Colonic mucosa (tissue), 4 donors: ENCODE measurements at regions not wholly inside any gene's neighbourhood (a gene's known extent, or its start where the extent isn't known, plus 50 kb on each side); places are given as distances from the start of the nearest gene placed in this dataset.

Experiments
- DNase-seq: peaks from one replicate; pipeline ENCODE4 v3.0.0-alpha.2; 2020
- H3K27ac ChIP-seq: fragments of 200-600 bp; one replicate; pipeline ENCODE4 v1.8.0; 2021
- H3K27me3 ChIP-seq: fragments of 200-600 bp; one replicate; pipeline ENCODE4 v1.8.0; 2021
- H3K36me3 ChIP-seq: fragments of 200-600 bp; one replicate; pipeline ENCODE4 v1.8.0; 2021
- H3K4me1 ChIP-seq: fragments of 200-600 bp; one replicate; pipeline ENCODE4 v1.8.0; 2021; ENCODE audit warnings: mild to moderate bottlenecking
- H3K4me3 ChIP-seq: fragments of 200-600 bp; one replicate; pipeline ENCODE4 v1.8.0; 2021
- H3K9ac ChIP-seq, 2 donors: one replicate each; pipeline ENCODE4 v1.7.0; 2013; ENCODE audit warnings: control low read depth in 2 of 2, low read depth in 2 of 2, low read length in 2 of 2
- H3K9me3 ChIP-seq: fragments of 200-600 bp; one replicate; pipeline ENCODE4 v1.8.0; 2021
- CTCF ChIP-seq: fragments of 200-600 bp; IDR thresholded peaks from one replicate; pipeline ENCODE4 v1.8.0; 2022; ENCODE audit warnings: antibody characterized with exemption, mild to moderate bottlenecking
- intact Hi-C: fragments of 100-400 bp; cut with DNase I; formaldehyde crosslinking; loops from one replicate; pipeline ENCODE4 v1.14.1; 2022
- donor health status: healthy.
- donor health status: DM: no; HTN: no; CAD: no.
- donor health status: DM: no; HTN: no; CAD: no.

DNA sequence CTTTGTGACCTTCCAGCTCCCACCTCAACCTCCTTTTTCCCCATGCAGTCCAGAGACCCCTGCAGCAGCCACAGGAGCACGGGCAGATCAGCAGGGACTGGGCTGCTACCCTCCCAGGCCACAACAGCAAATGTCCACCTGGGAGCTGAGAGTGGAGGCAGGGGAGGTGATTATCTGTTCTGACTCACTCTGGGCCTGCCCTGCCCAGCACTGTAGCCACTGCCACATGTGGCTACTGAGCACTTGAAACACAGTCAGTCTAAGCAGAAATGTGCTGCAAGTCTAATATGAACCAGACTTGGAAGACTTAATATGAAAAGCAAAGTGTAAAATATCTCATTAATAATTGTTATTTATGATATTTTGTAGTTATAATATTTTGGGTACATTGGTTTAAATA lies 148.9 kb upstream of the VANGL1 start:
- Histone ChIP-seq H3K9ac (no peak overlapping the region), H3K36me3 (no peaks in the 10 kb centered on the region), H3K9me3 (no peaks in the 10 kb centered on the region), H3K27ac (no peak overlapping the region), H3K4me1 (no peaks in the 10 kb centered on the region), H3K4me3 (no peak overlapping the region), H3K27me3 (no peaks in the 10 kb centered on the region)
- TF ChIP-seq CTCF = no peak
- DNase-seq = no peak
- intact Hi-C loops = no loop called here

DNA sequence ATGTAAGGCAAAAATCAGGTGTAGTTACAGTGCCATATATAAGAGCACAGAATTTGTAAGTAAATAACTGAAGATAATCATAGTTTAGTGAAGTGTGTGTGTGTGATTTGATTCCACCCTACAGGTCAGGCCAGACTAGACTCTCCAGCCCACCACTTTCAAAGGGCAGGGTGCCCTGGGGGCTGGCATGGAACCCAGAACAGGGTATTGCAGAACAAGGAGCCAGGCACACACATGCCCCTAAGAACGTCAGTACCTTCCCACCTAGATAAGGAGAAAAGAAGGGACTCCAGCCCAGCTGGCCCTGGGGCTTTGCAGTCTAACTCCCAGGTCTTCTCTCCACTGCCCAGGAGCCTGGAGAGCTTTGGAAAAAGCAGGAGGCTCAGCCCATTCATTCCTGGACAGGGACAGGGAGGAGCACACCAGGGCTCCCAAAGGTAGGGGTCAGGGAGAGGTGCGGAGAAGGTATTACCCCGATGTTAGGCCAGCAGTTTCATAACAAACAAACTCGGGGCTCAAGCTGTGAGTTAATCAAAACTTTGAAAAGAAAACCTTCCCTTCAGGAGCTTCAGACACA lies 149.7 kb upstream of the VANGL1 start:
- Histone ChIP-seq H3K27me3 (no peaks in the 10 kb centered on the region), H3K36me3 (no peaks in the 10 kb centered on the region), H3K4me3 (no peak overlapping the region), H3K9ac (no peak overlapping the region), H3K27ac (no peak overlapping the region), H3K9me3 (no peaks in the 10 kb centered on the region), H3K4me1 (no peaks in the 10 kb centered on the region)
- no peak for DNase-seq
- TF ChIP-seq CTCF = no peak
- intact Hi-C loops = no loop called here

- no peak for DNase-seq
- H3K9me3 ChIP-seq = no peaks in the 10 kb centered on the region
- no peaks in the 10 kb centered on the region for H3K36me3 ChIP-seq
- H3K27ac ChIP-seq = no peak overlapping the region
- intact Hi-C loops = no loop called here
- TF ChIP-seq CTCF = no peak
- H3K4me3 ChIP-seq = no peak overlapping the region
- no peaks in the 10 kb centered on the region for H3K4me1 ChIP-seq
- no peaks in the 10 kb centered on the region for H3K27me3 ChIP-seq
- H3K9ac ChIP-seq = no peak overlapping the region
Observed at GRCh38 chr1:115491298-115492018, 150.3 kb upstream of the VANGL1 start.

DNA sequence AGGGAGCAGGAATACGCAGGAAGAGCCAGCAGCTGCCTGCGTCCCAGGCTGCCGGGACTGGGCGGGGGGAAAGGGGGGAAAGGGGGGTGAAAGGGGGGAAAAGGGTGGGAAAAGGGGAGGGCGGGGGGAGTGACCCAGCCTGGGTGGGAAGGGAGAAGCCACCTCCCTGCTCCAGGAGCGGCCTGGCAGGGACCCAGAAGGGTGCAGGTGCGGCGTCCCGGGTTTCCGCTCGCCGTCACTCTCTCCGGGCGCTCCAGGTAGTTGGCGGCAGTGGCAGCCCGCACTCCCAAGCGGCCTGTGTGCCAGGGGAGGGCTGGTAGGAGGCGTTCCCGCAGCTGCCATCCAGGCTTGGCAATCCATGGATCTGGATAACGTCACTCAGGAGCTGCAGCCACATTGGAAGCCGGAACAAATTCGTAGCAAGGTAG lies 141.0 kb upstream of the NGF start:
- peak; percentile 52 for DNase-seq
- Histone ChIP-seq H3K27me3 (no peaks in the 10 kb centered on the region), H3K36me3 (no peaks in the 10 kb centered on the region), H3K9me3 (no peaks in the 10 kb centered on the region), H3K9ac (no peak overlapping the region), H3K27ac (no peak overlapping the region), H3K4me3 (no peak overlapping the region), H3K4me1 (no peaks in the 10 kb centered on the region)
- no peak for TF ChIP-seq CTCF
- intact Hi-C loops = no loop called here

GRCh38 chr1:115477071-115477470 lies 139.0 kb upstream of the NGF start:
- Histone ChIP-seq H3K27me3 (no peaks in the 10 kb centered on the region), H3K4me1 (no peaks in the 10 kb centered on the region), H3K27ac (no peak overlapping the region), H3K9ac (no peak overlapping the region), H3K36me3 (no peaks in the 10 kb centered on the region), H3K9me3 (no peaks in the 10 kb centered on the region), H3K4me3 (no peak overlapping the region)
- intact Hi-C loops = no loop called here
- no peak for DNase-seq
- TF ChIP-seq CTCF = no peak
